Glomerular endothelial cell (primary cell): ENCODE measurements at regions not wholly inside any gene's neighbourhood (a gene's known extent, or its start where the extent isn't known, plus 50 kb on each side); places are given as distances from the start of the nearest gene placed in this dataset.

ENCODE experiments used
- DNase-seq: peaks from one replicate; pipeline ENCODE4 v3.0.0-alpha.2; 2011; ENCODE audit warnings: low read depth, low spot score; ENCODE audit errors: extremely low read depth

DNA sequence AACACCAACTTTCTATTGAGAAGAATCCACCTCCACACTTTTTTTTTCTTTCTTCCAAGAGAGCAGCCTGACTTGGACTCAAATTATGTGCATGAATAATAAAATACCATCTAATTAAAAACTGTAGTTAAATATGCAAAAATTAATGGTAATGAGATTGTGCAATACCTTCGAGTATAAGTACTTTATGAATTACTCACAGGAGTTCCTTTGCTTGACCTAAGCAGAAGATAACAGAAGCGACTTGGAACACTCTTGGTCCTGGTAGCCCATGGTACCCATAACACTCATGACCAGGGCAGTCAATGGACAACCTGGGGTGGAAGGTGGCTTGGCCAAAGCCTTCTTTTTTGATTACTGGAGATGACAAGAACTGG is 203.5 kb upstream of the IRX3 start:
- no peak for DNase-seq

DNA sequence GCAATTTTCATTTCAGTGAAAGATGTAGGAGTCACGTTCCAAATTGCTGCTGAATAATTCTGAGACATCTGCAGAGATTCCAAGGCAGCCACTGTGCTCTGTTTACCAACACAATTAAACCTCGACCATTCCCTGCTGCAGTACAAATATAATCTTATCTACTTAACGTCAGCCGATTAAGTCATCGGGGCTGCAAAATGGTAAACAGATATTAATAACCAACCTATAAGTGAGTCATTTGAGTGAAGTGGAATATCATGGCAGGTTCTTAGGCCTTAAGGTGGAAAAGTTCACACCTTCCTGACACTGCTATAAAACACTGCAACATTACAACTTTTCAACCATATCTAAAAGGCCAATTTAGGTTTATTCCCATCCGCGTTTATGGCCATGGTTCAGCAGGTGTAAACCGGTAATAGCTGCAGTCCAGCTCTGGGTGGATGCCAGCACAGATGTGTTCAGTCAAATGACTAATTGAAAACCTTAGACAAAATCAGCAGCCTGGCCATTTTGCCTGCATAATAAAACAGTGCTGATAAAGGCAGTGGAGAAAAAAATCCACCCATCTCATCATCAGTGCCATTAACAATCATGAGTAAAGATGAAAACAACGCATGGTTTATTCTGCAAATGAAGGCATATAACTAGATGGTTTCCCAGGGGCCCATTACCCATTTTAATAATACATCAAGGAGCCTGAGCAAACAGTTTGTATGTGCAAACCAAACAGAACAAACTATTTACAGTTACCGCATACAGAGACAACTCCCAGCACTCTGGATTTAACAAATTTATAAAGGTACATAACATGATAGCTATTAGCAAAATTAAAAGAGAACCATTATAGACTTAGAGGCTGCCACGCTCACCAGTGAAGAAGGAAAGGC is 202.9 kb upstream of the IRX3 start:
- DNase-seq: no peak

DNA sequence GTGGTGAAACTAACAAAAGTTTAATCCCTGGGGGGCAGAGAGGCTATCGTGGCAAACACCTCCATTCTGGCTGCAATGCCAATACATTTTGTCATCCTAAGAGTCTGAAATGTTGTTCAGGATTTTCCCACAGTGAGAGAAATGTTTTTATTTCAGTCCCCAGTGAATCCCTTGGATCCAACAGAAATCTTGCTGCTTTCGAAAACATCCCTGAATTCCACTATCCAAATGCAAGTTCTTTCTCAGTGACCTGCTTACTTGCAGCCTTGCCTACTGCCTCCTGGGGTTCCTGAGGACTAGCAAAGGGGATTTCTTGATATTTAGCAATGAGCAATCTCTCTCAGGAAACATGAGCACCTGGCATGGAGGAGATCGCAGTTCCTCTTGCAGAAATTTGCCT is 202.1 kb upstream of the IRX3 start:
- DNase-seq: no peak

DNA sequence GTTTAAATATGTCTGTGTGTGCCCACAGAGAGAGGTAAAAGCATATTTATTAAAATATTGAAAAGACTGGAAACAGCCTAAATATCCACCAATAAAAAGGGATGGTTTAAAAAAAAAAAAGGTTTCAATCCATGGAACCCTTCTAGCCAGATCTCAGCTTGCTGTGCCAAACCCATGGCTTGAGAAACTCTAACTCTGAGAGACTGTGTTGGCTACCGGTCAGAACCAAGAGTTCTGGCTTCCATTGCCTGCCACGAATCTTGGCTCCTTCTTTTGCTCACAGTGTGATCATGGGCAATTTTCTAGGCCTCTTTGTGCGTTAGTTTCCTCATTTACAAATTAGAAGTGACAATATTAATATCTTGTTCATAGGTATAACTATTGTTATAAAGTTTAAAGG is 201.3 kb upstream of the IRX3 start:
- DNase-seq: no peak

DNA sequence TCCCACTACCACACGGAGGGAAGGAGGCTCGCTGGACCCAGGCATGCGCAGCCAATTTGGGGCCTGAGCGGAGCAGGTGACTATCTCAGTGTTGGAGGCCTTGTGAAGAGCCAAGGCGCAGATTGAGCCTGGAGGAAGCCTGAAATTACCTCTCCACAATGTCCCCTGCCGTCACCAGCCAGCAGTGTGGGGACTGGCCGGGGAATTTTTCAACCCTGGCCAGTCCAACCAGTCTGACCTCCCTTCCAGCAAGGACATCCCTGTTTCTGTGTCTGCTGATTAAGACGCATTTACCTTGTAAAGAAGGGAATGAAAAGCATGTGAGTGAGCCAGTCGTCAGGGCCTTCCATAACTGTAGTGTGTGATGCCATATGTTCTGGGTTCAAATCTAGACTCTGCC is 198.1 kb upstream of the IRX3 start:
- DNase-seq: no peak

DNA sequence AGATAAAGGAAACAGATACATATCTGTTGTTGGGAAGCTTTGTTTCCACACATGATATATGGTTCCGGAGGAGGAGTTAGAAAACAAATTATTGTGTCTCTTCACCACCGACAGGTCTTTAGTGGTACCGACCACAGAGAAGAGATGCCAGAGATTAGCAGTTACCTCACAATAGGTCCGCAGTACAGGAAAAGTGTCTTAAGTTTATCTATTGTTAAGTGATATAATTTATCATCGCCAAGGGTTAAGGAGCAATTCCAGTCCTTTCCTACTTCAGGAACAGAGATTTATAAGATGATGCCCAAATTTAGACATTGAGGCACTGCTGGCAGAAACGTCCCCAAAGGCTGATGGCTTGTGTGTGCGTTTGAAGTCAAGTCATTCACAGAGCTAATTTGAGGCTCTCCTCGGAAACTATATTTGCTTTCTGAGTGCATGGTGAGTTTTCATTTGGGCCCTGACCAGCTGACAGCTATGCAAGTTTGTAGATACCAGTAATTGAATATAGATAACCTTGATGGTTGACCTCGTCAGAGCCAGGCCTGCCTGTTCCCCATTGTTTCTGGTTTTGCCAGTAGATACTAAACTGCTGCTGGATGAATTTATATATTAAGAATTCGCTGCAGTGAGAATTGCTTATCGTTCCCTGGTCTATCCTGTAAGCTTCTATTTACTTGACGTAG is 196.4 kb upstream of the IRX3 start:
- no peak for DNase-seq

DNA sequence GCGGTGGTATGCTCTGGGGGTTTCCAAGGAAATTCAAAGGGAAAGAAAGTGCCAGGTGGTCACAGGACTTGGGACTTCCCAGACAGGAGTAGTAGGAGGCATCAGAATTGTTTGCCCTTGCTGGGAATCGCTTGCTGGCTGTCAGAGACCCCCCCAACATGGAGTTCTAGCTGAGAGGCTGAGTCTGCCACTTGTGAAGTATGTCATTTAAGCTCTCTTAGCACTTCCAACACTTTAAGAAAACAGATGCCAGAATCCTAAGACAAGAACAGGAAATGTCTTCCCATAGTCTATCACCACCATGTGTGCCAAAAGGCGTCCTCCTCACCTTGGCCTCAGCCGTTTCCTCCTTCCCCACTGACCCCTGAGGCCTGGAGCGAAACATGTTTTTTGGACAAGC is 193.8 kb upstream of the IRX3 start:
- DNase-seq: no peak

DNA sequence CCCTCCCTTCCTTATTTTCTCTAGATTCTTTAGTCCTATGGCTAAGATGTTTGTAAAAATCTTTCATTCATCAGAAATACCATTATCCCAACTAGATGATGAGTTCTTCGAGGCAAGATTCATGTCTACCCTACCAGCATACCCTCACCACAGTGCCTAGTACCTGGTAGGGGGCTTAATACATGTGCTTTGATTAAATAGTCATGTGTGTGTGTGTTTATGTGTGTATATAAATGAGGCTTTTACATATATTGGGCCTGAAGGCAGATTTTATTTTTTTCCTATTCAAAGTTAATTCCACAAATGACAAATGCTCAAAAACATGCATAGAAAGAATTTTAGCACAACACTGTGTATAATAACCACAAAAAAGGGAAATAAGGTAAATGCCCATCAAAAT is 193.0 kb upstream of the IRX3 start:
- DNase-seq: no peak

DNA sequence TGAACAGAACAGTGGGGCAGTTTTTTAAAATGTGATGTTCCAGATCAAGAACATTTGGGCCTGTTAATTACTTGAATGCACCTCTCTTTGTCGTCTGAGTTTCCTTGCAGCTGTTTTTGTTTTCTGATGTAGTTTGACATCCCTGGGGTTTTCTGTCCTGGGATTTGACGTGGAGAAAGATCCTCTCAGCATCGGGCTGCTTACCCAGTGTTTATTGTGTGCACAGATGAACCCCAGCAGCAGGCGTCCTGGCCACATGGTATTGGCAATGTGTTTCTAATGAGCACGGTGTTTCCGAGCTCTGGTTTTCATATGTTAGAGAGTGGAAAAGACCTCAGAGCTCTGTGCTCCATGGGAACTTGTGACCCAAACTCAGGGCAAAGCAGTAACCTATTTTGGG is 191.1 kb upstream of the IRX3 start:
- no peak for DNase-seq

DNA sequence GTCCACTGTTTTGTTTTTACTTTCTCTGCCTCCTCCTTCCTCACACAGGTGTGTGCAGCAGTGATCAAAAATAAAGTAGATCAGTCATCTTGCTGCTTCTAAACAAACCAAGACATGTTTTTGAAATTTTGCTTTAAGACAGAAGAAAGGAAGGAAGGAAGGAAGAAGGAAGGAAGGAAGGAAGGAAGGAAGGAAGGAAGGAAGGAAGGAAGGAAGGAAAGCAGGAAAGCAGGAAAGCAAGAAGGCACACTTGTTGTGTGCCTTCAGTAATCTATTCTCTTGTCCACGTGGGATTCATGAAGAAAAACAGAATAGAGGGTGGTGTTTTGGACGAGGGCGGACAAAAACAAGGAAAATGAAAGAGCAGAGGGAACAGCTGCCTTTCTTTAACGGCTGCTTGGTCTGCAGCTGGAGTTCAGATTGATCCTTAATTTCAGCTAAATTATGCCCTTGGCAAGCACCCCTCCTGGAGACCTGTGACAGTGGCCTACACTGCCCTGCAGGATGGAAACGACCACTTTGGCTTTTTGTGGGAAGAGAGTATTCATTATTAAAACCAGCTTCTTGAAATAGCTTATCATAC is 188.5 kb upstream of the IRX3 start:
- no peak for DNase-seq

DNA sequence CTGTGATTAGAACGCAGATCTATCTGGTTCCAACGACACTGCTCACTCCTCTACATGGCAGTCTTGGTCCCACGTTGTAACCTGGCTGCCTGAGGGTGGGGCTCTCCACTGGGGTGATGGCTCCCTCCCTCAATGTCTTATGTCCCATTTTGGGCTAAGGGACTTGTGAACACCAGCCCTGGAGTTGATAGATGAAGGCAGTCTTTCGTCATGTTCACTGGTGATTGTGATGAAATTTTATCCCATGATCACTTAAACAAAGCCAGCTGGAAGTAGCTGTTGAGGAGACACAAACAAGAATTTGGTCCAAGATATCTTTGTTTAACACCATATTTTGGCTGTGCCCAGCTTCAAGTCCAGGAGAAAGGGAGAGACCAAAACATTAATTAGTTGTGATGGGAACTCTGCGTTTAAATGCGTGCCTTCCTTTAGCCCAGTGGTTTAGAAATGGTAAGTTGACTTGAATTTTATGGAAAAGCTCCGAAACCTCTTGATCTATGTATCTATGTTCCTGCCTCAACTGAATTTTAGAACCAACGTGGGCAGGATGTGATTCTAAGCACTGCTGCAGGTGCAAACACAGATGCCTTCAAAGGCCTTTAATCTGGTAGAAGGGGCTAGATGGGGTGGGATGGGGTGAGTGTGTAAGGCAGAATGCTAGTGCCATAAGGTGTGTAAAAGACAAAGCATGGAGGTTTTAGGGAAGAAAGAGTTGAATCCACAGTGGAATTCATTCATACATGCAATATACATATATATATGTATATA is 186.8 kb upstream of the IRX3 start:
- DNase-seq: no peak

DNA sequence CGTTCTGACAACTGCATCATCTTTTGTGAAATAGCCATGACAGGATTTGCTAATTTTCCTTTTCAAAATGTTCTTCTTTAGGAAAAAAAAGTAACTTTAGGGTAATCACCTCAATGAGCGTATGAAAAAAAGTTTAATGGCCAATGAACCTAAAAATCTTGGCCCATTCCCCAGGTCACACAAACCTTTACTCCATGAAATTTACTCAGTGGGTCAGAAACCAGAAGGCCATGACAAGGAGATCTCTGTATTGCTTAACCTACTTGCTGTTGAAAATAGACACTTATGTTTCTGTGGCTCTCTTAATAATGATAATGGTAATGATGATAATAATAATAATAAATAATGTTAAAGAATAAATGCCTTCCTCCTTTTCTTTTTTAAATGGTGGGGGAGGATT is 180.8 kb upstream of the IRX3 start:
- no peak for DNase-seq

DNA sequence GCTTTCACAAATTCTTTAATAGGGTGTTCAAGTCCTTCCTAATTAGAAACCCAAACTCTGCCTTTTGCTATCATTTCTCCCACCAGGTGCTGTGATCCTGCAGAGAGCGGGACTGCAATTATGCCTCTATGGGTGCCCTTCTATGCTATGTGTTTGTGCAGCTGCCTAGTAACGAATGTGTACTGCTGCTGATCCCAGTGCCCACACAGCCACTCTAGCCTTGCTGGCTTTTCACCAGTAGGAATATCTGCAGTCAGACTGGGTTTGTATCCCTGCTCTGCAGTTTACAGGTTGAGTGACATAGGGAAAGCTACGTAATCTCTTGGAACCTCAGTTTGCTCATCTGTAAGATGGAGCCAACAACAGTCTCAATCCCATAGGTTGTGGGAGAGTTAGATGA is 179.6 kb upstream of the IRX3 start:
- DNase-seq: no peak

DNA sequence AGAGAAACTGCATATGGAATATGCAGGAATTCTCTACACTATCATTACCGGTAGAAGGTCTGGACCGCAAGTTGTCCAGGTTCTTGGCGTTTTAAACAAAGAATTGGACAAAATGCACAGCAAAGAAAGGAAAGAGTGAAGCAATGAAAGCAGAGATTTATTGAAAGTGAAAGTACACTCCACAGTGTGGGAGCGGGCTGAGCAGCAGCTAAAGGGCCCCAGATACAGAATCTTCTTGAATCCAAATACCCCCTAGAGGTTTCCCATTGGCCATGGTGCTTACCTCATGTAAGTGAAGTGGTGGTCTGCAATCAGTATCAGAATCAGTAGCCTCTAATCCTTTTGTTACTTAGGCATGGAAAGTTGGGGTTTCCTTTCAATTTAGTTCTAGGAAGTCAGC is 178.5 kb upstream of the IRX3 start:
- no peak for DNase-seq

DNA sequence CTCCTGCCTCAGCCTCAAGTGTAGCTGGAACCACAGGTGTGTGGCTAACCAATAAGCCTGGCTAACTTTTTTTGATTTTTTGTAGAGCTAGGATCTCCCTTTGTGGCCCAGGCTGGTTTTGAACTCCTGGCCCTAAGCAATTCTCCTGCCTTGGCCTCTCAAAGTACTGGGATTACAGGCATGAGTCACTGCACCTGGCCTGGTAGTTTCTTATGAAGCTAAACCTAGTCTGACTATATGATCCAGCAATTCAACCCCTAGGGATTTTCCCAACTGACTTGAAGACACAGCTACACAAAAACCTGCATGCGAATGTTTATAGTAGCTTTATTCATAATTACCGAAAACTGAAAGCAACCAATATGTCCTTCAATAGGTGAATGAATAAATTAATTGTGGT is 176.2 kb upstream of the IRX3 start:
- no peak for DNase-seq

DNA sequence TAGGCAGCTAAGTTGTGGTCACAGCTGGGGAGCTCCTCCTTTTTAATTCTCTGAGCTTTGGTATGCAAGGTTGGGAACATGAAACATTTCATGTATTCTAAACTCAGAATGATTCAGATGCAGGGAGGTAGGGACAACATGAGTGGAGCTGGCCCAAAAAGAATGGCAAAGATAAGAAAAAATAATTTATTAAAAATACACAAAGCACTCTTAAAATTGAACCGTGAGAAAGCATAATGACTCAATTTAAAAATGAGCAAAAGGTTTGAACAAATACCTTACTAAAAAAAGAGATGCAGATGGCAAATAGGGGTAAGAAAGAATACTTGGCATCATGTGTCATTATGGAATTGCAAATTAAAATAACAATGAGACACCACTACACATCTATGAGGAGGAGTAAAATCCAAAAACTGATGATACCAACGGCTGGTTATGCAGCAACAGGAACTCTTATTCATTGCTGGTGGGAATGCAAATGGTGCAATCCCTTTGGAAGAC is 175.6 kb upstream of the IRX3 start:
- no peak for DNase-seq

DNA sequence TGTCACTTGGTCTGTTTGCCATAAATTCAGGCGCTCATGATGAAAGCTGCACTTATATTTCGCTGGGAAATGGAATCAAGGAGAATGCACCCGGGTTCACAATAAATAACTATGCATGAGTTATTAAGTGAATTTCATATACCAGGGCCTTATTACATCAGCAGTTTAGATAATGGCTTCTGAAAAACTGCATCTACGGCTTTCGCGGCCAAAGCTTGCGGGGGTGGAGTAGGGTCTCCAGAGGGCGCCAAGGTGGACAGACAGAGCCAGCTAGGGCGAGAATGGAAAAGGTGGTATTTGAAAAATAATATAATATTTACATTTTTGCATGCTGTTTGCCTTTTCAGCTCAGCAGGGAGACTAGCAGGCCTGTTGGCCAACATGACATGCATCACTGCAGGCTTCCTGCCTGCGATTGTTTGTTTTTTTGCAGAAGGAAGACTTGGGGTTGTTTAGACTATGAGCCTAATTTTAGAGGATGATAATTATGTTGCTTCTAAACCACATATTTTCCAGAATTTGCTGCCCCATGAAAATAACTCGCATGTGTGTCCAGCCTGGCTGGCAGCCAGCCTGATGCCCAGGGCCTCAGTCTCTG is 173.8 kb upstream of the IRX3 start:
- no peak for DNase-seq

DNA sequence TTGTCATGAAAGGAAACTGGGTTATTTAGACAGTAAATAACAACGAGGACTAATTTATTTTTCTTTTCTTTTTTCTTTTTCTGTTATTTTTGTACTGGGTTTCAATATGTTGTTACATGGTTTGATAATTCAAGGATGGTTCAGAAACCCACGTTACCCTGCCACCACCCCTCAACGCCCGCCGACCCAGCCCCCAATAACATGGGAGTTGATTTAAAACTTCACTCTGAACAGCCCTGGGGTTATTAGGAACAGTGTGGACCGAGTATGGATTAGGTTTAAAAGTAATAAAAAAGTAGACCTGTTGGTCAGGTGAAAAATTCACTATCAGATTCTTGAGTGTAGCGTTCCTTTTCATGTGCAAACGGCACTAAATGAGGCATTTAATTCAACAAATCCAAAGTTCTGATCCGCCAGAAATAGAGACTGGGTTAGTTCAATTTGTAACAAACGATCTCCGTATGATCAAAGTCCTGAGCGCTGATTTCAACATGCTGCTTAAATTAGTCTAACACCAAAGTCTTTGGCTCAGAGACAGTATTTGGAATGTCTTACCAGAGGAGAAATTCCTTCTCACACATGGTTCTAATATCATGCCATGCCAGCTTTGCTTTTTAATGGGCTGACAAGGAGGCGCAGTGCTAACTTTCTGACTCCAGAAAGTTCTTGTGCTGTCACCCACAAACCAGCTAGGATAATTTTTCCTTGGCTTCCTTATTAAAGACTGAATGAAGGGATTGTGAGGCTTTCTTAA is 173.1 kb upstream of the IRX3 start:
- DNase-seq: no peak

DNA sequence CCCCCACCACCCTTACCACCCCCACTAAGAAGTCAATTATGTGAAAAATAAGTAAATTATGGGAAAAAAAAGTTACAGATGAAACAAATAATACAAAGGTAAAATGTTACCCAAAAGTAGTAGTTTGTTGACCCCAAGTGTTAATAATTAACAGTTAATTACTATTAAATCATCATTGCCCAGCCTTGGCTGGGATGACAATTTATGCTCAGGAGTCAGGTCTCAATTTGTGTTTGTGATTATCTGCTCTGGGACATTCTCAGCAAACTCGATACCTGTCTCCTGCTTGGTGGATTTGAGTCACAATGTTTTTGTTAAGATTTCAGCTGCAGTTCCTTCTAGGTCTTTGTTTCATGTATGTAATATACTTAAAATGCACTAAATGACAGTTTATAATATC is 172.3 kb upstream of the IRX3 start:
- no peak for DNase-seq

DNA sequence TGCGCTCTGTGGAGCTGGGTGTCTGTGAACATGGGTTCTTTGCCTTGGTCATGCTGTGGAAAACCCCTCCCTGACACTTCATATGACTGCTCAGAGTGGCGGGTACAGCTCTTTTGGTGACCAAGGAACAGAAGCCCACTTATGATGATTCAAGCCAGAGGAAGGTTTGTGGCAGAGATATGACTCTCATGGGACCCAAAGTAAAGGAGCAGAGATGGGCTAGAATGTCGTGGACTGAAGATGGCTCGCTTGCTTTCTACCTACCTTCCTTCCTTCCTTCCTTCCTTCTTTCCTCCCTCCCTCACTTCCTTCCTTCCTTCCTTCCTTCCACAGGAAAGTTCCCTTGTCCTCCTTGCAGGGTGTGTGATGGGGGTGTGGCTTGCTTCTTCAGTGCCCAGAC is 169.7 kb upstream of the IRX3 start:
- DNase-seq: no peak
